Upper lobe of right lung (tissue), 1 donor: ENCODE measurements at regions not wholly inside any gene's neighbourhood (a gene's known extent, or its start where the extent isn't known, plus 50 kb on each side); places are given as distances from the start of the nearest gene placed in this dataset.

ENCODE experiments used
- ATAC-seq: fragments of 200-7000 bp; cut with Tn5 transposase; one replicate; pipeline ENCODE4 v1.9.1; 2020; ENCODE audit warnings: mild to moderate bottlenecking, moderate library complexity
- DNase-seq: peaks from one replicate; pipeline ENCODE4 v3.0.0-alpha.2; 2020
- H3K27ac ChIP-seq: fragments of 200-600 bp; one replicate; pipeline ENCODE4 v1.8.0; 2022
- H3K27me3 ChIP-seq: fragments of 200-600 bp; one replicate; pipeline ENCODE4 v1.8.0; 2022; ENCODE audit warnings: mild to moderate bottlenecking
- H3K36me3 ChIP-seq: fragments of 200-600 bp; one replicate; pipeline ENCODE4 v1.8.0; 2022
- H3K4me1 ChIP-seq: fragments of 200-600 bp; one replicate; pipeline ENCODE4 v1.8.0; 2022
- H3K4me3 ChIP-seq: fragments of 200-600 bp; one replicate; pipeline ENCODE4 v1.8.0; 2022; ENCODE audit warnings: mild to moderate bottlenecking
- H3K9me3 ChIP-seq: fragments of 200-600 bp; one replicate; pipeline ENCODE4 v1.8.0; 2022
- CTCF ChIP-seq: fragments of 200-600 bp; IDR thresholded peaks from one replicate; pipeline ENCODE4 v1.8.0; 2022; ENCODE audit warnings: antibody characterized with exemption
- intact Hi-C: fragments of 100-400 bp; cut with DNase I; formaldehyde crosslinking; loops from one replicate; pipeline ENCODE4 v1.11.0; 2022
- donor health status: DM: no; HTN: yes; CAD: no; lungs with severe emphysema.

GRCh38 chr3:176712191-176712590, 485.1 kb downstream of the TBL1XR1 start:
- Histone ChIP-seq H3K27ac (no peak overlapping the region), H3K9me3 (no peaks in the 10 kb centered on the region), H3K4me1 (no peaks in the 10 kb centered on the region), H3K36me3 (no peaks in the 10 kb centered on the region), H3K4me3 (no peak overlapping the region), H3K27me3 (no peaks in the 10 kb centered on the region)
- DNase-seq = no peak
- intact Hi-C loops = no loop called here
- TF ChIP-seq CTCF = no peak
- ATAC-seq = no peak

- ATAC-seq (no peak), DNase-seq (no peak)
- Histone ChIP-seq H3K4me3 (no peak overlapping the region), H3K36me3 (no peaks in the 10 kb centered on the region), H3K27me3 (no peaks in the 10 kb centered on the region), H3K27ac (no peak overlapping the region), H3K9me3 (no peaks in the 10 kb centered on the region), H3K4me1 (no peaks in the 10 kb centered on the region)
- intact Hi-C loops = no loop called here
- no peak for TF ChIP-seq CTCF
Observed at GRCh38 chr3:176699288-176699687, 498.0 kb downstream of the TBL1XR1 start.

GRCh38 chr3:176697284-176697889, 499.9 kb downstream of the TBL1XR1 start:
- intact Hi-C loops = no loop called here

DNA sequence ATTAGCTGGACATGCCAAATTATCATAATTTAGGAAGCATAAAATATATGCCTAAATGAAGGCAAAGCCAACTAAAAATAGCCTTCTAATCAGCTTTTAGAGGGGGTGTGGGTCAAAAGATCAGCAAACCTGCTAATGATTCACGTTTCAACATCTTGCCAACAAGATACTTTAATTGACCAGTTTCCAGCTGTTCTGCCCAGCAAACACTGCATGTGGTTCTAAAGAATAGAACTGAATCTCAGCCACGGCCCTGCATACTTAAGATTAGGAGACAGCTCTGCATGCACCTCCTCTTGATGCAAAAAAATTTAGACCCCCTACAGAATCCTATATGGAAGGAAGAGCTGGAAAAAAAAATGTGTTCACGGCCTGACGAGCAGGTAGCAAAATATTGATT, 500.5 kb downstream of the TBL1XR1 start:
- ATAC-seq (no peak), DNase-seq (no peak)
- no peaks in the 10 kb centered on the region for H3K4me1 ChIP-seq
- H3K4me3 ChIP-seq = no peak overlapping the region
- H3K27ac ChIP-seq = no peak overlapping the region
- intact Hi-C loops = no loop called here
- no peaks in the 10 kb centered on the region for H3K36me3 ChIP-seq
- no peaks in the 10 kb centered on the region for H3K9me3 ChIP-seq
- H3K27me3 ChIP-seq = no peaks in the 10 kb centered on the region
- TF ChIP-seq CTCF = no peak

More at GRCh38 chr3:176697284-176697889, 499.9 kb downstream of the TBL1XR1 start:
- no peak for ATAC-seq
- Histone ChIP-seq H3K4me1 (no peaks in the 10 kb centered on the region), H3K27ac (no peak overlapping the region), H3K27me3 (no peaks in the 10 kb centered on the region), H3K4me3 (no peak overlapping the region), H3K36me3 (no peaks in the 10 kb centered on the region), H3K9me3 (no peaks in the 10 kb centered on the region)
- TF ChIP-seq CTCF = no peak
- no peak for DNase-seq

- Histone ChIP-seq H3K4me1 (no peaks in the 10 kb centered on the region), H3K36me3 (no peaks in the 10 kb centered on the region), H3K27ac (no peak overlapping the region), H3K4me3 (no peak overlapping the region), H3K9me3 (no peaks in the 10 kb centered on the region), H3K27me3 (no peaks in the 10 kb centered on the region)
- intact Hi-C loops = no loop called here
- DNase-seq = no peak
- ATAC-seq = peak; percentile 28
- no peak for TF ChIP-seq CTCF
Observed at GRCh38 chr3:176692966-176693785, 504.1 kb downstream of the TBL1XR1 start.
